ENCODE measurements at regions not wholly inside any gene's neighbourhood (a gene's known extent, or its start where the extent isn't known, plus 50 kb on each side); places are given as distances from the start of the nearest gene placed in this dataset.

DNA sequence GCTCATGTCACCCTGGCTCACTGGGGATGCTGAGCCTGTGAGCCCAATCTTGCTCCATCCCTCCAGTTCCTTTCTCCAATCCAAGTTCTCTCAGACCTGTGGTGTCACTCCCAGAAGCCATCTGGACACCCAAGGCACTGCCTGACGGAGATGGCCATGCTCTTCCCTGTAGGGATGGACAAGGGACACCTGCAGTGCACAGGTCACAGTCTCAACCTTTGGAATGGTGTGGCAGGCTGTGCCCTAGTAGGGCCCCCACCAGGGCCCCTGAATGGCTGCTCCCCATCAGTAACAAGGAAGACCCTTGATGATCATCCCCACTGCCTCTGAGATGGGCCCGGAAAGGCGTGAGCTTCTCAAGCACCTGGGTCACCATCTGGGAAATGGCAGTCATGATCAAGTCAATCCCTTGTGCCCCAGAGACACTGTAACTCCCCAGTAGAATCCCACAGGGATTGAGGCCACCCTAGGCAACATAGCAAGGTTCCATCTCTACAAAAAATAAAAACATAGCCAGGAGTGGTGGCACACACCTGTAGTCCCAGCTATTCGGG, 822.5 kb downstream of the KCNJ18 start:
- Histone ChIP-seq H2AFZ (ENCODE audit: insufficient read depth, low read depth, low read length, poor library complexity, severe bottlenecking) (no peak overlapping the region), H3K9me3 (replicated peaks in 1 of 2; ENCODE audit: control insufficient read depth in 1 of 2, insufficient read depth in 1 of 2, low read length in 2 of 2) (peaks cover 55 to 64% of the 10 kb centered on the region in 2 donors), H3K9ac (ENCODE audit: insufficient read depth, low read length, poor library complexity, severe bottlenecking) (no peak overlapping the region), H3K4me1 (ENCODE audit: control insufficient read depth in 1 of 2, insufficient read depth in 2 of 2, low read length in 2 of 2) (no peaks in the 10 kb centered on the region), H3K4me3 (replicated peaks in 1 of 3; ENCODE audit: low read depth in 2 of 3, low read length in 3 of 3) (no peak overlapping the region), H3K79me2 (ENCODE audit: insufficient read depth, low read length) (no peaks in the 10 kb centered on the region), H3K27me3 (ENCODE audit: control insufficient read depth in 2 of 2, insufficient read depth in 2 of 2, low read length in 2 of 2) (no peaks in the 10 kb centered on the region), H3K36me3 (replicated peaks in 1 of 2; ENCODE audit: control insufficient read depth in 1 of 2, insufficient read depth in 2 of 2, low read length in 2 of 2) (no peaks in the 10 kb centered on the region), H3K4me2 (replicated peaks; ENCODE audit: extremely low read depth, low read length, poor library complexity, severe bottlenecking) (no peak overlapping the region), H3K27ac (ENCODE audit: low read depth in 1 of 2, low read length in 2 of 2) (no peak overlapping the region), H4K20me1 (ENCODE audit: insufficient read depth, low read length) (no peaks in the 10 kb centered on the region)
- Mint-ChIP-seq H3K27me3 (ENCODE audit: low read depth in 3 of 3) (peaks cover 0 to 2% (median 0%) of the 10 kb centered on the region in 3 donors), H3K9me3 (peaks cover 21 to 76% (median 43%) of the 10 kb centered on the region in 7 donors), H3K4me3 (no peak overlapping the region), H3K27ac (no peak overlapping the region), H3K36me3 (no peaks in the 10 kb centered on the region), H3K4me1 (no peaks in the 10 kb centered on the region)
- intact Hi-C loops (cut with micrococcal nuclease) = no loop called here
- WGBS (ENCODE audit: insufficient coverage) = 84% methylated on average over 4 of the region's 4 CpGs
- DNase-seq = no peak
- TF ChIP-seq, protein P1, sequence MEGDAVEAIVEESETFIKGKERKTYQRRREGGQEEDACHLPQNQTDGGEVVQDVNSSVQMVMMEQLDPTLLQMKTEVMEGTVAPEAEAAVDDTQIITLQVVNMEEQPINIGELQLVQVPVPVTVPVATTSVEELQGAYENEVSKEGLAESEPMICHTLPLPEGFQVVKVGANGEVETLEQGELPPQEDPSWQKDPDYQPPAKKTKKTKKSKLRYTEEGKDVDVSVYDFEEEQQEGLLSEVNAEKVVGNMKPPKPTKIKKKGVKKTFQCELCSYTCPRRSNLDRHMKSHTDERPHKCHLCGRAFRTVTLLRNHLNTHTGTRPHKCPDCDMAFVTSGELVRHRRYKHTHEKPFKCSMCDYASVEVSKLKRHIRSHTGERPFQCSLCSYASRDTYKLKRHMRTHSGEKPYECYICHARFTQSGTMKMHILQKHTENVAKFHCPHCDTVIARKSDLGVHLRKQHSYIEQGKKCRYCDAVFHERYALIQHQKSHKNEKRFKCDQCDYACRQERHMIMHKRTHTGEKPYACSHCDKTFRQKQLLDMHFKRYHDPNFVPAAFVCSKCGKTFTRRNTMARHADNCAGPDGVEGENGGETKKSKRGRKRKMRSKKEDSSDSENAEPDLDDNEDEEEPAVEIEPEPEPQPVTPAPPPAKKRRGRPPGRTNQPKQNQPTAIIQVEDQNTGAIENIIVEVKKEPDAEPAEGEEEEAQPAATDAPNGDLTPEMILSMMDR (IDR thresholded peaks at IDR 0.05) = no peak

DNA sequence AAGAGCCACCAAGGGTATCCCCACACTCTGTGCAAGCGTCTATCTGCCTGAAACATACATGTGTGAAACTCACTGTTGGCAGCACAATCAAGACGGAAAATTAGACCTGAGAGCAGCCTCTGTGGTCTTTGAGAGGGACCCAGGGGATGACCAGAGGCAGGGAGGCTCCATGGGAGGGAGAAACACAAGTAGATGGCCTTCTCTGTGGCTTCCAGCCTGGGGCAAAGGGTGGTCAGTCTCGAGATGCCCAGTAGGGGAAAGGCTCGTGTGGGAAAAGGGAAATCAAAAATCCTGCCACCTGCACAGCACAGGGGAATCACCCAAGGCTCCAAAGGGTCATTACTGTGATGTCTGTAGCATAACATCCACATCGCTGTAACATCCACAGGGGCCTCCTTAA, 823.3 kb downstream of the KCNJ18 start:
- Histone ChIP-seq H3K36me3 (replicated peaks in 1 of 2; ENCODE audit: control insufficient read depth in 1 of 2, insufficient read depth in 2 of 2, low read length in 2 of 2) (no peaks in the 10 kb centered on the region), H3K27ac (ENCODE audit: low read depth in 1 of 2, low read length in 2 of 2) (no peak overlapping the region), H3K4me2 (replicated peaks; ENCODE audit: extremely low read depth, low read length, poor library complexity, severe bottlenecking) (no peak overlapping the region), H3K9ac (ENCODE audit: insufficient read depth, low read length, poor library complexity, severe bottlenecking) (no peak overlapping the region), H2AFZ (ENCODE audit: insufficient read depth, low read depth, low read length, poor library complexity, severe bottlenecking) (no peak overlapping the region), H4K20me1 (ENCODE audit: insufficient read depth, low read length) (no peaks in the 10 kb centered on the region), H3K27me3 (ENCODE audit: control insufficient read depth in 2 of 2, insufficient read depth in 2 of 2, low read length in 2 of 2) (no peaks in the 10 kb centered on the region), H3K4me3 (replicated peaks in 1 of 3; ENCODE audit: low read depth in 2 of 3, low read length in 3 of 3) (no peak overlapping the region), H3K79me2 (ENCODE audit: insufficient read depth, low read length) (no peaks in the 10 kb centered on the region), H3K9me3 (replicated peaks in 1 of 2; ENCODE audit: control insufficient read depth in 1 of 2, insufficient read depth in 1 of 2, low read length in 2 of 2) (peaks cover 55 to 60% of the 10 kb centered on the region in 2 donors), H3K4me1 (ENCODE audit: control insufficient read depth in 1 of 2, insufficient read depth in 2 of 2, low read length in 2 of 2) (no peaks in the 10 kb centered on the region)
- Mint-ChIP-seq H3K4me1 (no peaks in the 10 kb centered on the region), H3K9me3 (peaks cover 21 to 72% (median 43%) of the 10 kb centered on the region in 7 donors), H3K27me3 (ENCODE audit: low read depth in 3 of 3) (peaks cover 0 to 2% (median 0%) of the 10 kb centered on the region in 3 donors), H3K27ac (peak overlapping the region in 1 of 7 donors; percentile 63), H3K36me3 (no peaks in the 10 kb centered on the region), H3K4me3 (no peak overlapping the region)
- intact Hi-C loops (cut with micrococcal nuclease) = no loop called here
- WGBS (ENCODE audit: insufficient coverage) = 65% methylated on average over 3 of the region's 5 CpGs
- no peak for DNase-seq
- TF ChIP-seq, protein P1 (IDR thresholded peaks at IDR 0.05) = no peak

Data from CD14-positive monocyte (primary cell).